ENCODE measurements at regions not wholly inside any gene's neighbourhood (a gene's known extent, or its start where the extent isn't known, plus 50 kb on each side); places are given as distances from the start of the nearest gene placed in this dataset.

GRCh38 chr18:71919211-71919610 is 624.9 kb downstream of the CBLN2 start:
- DNase-seq (ENCODE audit: extremely low read depth in 1 of 2, low read depth in 1 of 2), result no peak

- no peak for DNase-seq (ENCODE audit: extremely low read depth in 1 of 2, low read depth in 1 of 2)
Observed at GRCh38 chr18:71913641-71914040, 630.5 kb downstream of the CBLN2 start.

- no peak for DNase-seq (ENCODE audit: extremely low read depth in 1 of 2, low read depth in 1 of 2)
Observed at GRCh38 chr18:71902482-71902881, 641.7 kb downstream of the CBLN2 start.

- no peak for DNase-seq (ENCODE audit: extremely low read depth in 1 of 2, low read depth in 1 of 2)
Observed at GRCh38 chr18:71899707-71900472, 644.3 kb downstream of the CBLN2 start.

- DNase-seq (ENCODE audit: extremely low read depth in 1 of 2, low read depth in 1 of 2), result no peak
Observed at GRCh38 chr18:71899183-71899582, 645.0 kb downstream of the CBLN2 start.

GRCh38 chr18:71887509-71887908 is 656.6 kb downstream of the CBLN2 start:
- DNase-seq (ENCODE audit: extremely low read depth in 1 of 2, low read depth in 1 of 2), result no peak

- no peak for DNase-seq (ENCODE audit: extremely low read depth in 1 of 2, low read depth in 1 of 2)
Observed at GRCh38 chr18:71878226-71878625, 665.9 kb downstream of the CBLN2 start.

- no peak for DNase-seq (ENCODE audit: extremely low read depth in 1 of 2, low read depth in 1 of 2)
Observed at GRCh38 chr18:71873695-71874094, 670.4 kb downstream of the CBLN2 start.

GRCh38 chr18:71865888-71866287 is 678.3 kb downstream of the CBLN2 start:
- DNase-seq (ENCODE audit: extremely low read depth in 1 of 2, low read depth in 1 of 2), result no peak

GRCh38 chr18:71850602-71851001 is 693.5 kb downstream of the CBLN2 start:
- no peak for DNase-seq (ENCODE audit: extremely low read depth in 1 of 2, low read depth in 1 of 2)

- DNase-seq (ENCODE audit: extremely low read depth in 1 of 2, low read depth in 1 of 2), result no peak
Observed at GRCh38 chr18:71849407-71849806, 694.7 kb downstream of the CBLN2 start.

GRCh38 chr18:71846716-71847115 is 697.4 kb downstream of the CBLN2 start:
- DNase-seq (ENCODE audit: extremely low read depth in 1 of 2, low read depth in 1 of 2), result no peak

- DNase-seq (ENCODE audit: extremely low read depth in 1 of 2, low read depth in 1 of 2), result no peak
Observed at GRCh38 chr18:71844814-71845213, 699.3 kb downstream of the CBLN2 start.

GRCh38 chr18:71842666-71843065 is 701.5 kb downstream of the CBLN2 start:
- DNase-seq (ENCODE audit: extremely low read depth in 1 of 2, low read depth in 1 of 2), result no peak

- no peak for DNase-seq (ENCODE audit: extremely low read depth in 1 of 2, low read depth in 1 of 2)
Observed at GRCh38 chr18:71837547-71837946, 706.6 kb downstream of the CBLN2 start.

- DNase-seq (ENCODE audit: extremely low read depth in 1 of 2, low read depth in 1 of 2), result no peak
Observed at GRCh38 chr18:71832946-71833617, 711.1 kb downstream of the CBLN2 start.

GRCh38 chr18:71831039-71831438 is 713.1 kb downstream of the CBLN2 start:
- DNase-seq (ENCODE audit: extremely low read depth in 1 of 2, low read depth in 1 of 2), result no peak

GRCh38 chr18:71827301-71827700 is 716.8 kb downstream of the CBLN2 start:
- no peak for DNase-seq (ENCODE audit: extremely low read depth in 1 of 2, low read depth in 1 of 2)

- DNase-seq (ENCODE audit: extremely low read depth in 1 of 2, low read depth in 1 of 2), result no peak
Observed at GRCh38 chr18:71815305-71815704, 728.8 kb downstream of the CBLN2 start.

- DNase-seq (ENCODE audit: extremely low read depth in 1 of 2, low read depth in 1 of 2), result no peak
Observed at GRCh38 chr18:71809711-71810110, 734.4 kb downstream of the CBLN2 start.

- no peak for DNase-seq (ENCODE audit: extremely low read depth in 1 of 2, low read depth in 1 of 2)
Observed at GRCh38 chr18:71808616-71809015, 735.5 kb downstream of the CBLN2 start.

GRCh38 chr18:71807586-71807985 is 736.6 kb downstream of the CBLN2 start:
- no peak for DNase-seq (ENCODE audit: extremely low read depth in 1 of 2, low read depth in 1 of 2)

Data from stimulated activated CD8-positive, alpha-beta memory T cell treated with anti-CD3 and anti-CD28 coated beads, Interleukin-7, amount 100 ng/mL, for 48 hours (primary cell).